K562 (cell line): ENCODE measurements at regions not wholly inside any gene's neighbourhood (a gene's known extent, or its start where the extent isn't known, plus 50 kb on each side); places are given as distances from the start of the nearest gene placed in this dataset.

Experiments used
- NR4A1 ChIP-seq, 2 experiments: fragments of 250-450 bp in 1 of 2; fragments of 450-650 bp in 1 of 2; sonication (Bioruptor Pico) in 1 of 2; IDR thresholded peaks; 2 replicates each; pipeline versions ENCODE4 v1.4.0 to v1.6.1; 2016 to 2020; ENCODE audit warnings: mild to moderate bottlenecking in 2 of 2, missing compliant biosample characterization in 1 of 2, missing genetic modification characterization in 1 of 2, moderate library complexity in 1 of 2
- SAP30 ChIP-seq: fragments of 200-600 bp; sonication (generic); IDR thresholded peaks from 2 replicates; pipeline ENCODE4 v1.6.1; 2012; ENCODE audit warnings: borderline replicate concordance, low read depth, mild to moderate bottlenecking, moderate library complexity, low read length, control low read depth, inconsistent platforms; ENCODE audit not compliant: insufficient read depth, poor library complexity, severe bottlenecking
- SOX6 ChIP-seq: fragments of 450-650 bp; IDR thresholded peaks from 2 replicates; pipeline ENCODE4 v1.6.1; 2014; ENCODE audit warnings: mild to moderate bottlenecking
- ZBTB8A ChIP-seq: fragments of 450-650 bp; IDR thresholded peaks from 2 replicates; pipeline ENCODE4 v1.6.1; 2018; ENCODE audit warnings: mild to moderate bottlenecking, moderate library complexity; ENCODE audit not compliant: partially characterized antibody
- TF ChIP-seq, protein P1 (sequence below): fragments of 250-450 bp; sonication (Bioruptor Pico); IDR thresholded peaks from 2 replicates; pipeline ENCODE4 v1.8.0; 2021; ENCODE audit warnings: moderate library complexity, mild to moderate bottlenecking, inconsistent platforms
- TF ChIP-seq, protein P2 (sequence below): fragments of 450-650 bp; IDR thresholded peaks from 2 replicates; pipeline ENCODE4 v1.6.1; 2018; ENCODE audit warnings: mild to moderate bottlenecking, low read depth; ENCODE audit not compliant: partially characterized antibody

DNA sequence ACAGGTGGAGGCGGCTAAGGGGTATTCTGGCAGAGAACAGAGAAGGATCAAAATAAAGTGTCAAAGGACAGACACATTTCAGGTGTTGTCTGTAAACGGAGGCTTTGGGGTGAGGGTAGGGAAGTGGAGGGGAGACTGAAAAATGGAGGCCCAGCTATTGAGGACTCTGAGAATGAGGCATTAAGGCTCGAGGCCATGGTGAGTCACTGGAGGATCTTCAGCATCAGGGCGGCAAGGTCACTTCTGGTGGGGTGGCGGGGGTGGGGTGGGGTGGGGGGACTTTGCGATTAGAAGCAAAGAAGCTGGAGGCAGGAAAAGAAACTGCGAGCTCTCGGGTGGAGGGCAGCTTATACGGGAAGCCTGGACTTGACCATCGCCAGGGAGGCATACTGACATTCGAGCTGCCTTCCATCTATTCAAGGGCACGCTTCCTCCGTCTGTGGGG lies 58.4 kb upstream of the PCGF5 start (continued):
- TF ChIP-seq NR4A1 (CRISPR knock-in tag; IDR thresholded peaks at IDR 0.05) = no peak
- no peak for TF ChIP-seq NR4A1 (tag; IDR thresholded peaks at IDR 0.05)
- no peak for TF ChIP-seq SAP30
- no peak for TF ChIP-seq SOX6
- TF ChIP-seq, protein P1, sequence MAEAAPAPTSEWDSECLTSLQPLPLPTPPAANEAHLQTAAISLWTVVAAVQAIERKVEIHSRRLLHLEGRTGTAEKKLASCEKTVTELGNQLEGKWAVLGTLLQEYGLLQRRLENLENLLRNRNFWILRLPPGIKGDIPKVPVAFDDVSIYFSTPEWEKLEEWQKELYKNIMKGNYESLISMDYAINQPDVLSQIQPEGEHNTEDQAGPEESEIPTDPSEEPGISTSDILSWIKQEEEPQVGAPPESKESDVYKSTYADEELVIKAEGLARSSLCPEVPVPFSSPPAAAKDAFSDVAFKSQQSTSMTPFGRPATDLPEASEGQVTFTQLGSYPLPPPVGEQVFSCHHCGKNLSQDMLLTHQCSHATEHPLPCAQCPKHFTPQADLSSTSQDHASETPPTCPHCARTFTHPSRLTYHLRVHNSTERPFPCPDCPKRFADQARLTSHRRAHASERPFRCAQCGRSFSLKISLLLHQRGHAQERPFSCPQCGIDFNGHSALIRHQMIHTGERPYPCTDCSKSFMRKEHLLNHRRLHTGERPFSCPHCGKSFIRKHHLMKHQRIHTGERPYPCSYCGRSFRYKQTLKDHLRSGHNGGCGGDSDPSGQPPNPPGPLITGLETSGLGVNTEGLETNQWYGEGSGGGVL (CRISPR knock-in tag) = no peak
- TF ChIP-seq, protein P2, sequence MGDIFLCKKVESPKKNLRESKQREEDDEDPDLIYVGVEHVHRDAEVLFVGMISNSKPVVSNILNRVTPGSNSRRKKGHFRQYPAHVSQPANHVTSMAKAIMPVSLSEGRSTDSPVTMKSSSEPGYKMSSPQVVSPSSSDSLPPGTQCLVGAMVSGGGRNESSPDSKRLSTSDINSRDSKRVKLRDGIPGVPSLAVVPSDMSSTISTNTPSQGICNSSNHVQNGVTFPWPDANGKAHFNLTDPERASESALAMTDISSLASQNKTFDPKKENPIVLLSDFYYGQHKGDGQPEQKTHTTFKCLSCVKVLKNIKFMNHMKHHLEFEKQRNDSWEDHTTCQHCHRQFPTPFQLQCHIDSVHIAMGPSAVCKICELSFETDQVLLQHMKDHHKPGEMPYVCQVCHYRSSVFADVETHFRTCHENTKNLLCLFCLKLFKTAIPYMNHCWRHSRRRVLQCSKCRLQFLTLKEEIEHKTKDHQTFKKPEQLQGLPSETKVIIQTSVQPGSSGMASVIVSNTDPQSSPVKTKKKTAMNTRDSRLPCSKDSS = no peak
- TF ChIP-seq ZBTB8A = no peak
